Astrocyte of the cerebellum (primary cell): ENCODE measurements at regions not wholly inside any gene's neighbourhood (a gene's known extent, or its start where the extent isn't known, plus 50 kb on each side); places are given as distances from the start of the nearest gene placed in this dataset.

ENCODE experiments used
- DNase-seq: peaks from one replicate; pipeline ENCODE4 v3.0.0-alpha.2; 2011; ENCODE audit warnings: low read depth
- H3K4me3 ChIP-seq: 2 replicates; pipeline ENCODE4 v1.5.1; 2011; ENCODE audit warnings: mild to moderate bottlenecking, low read depth, low read length, moderate library complexity
- in situ Hi-C: cut with HindIII; loops from 2 replicates; pipeline ENCODE4 v1.10.0; 2017; ENCODE audit warnings: low sequenced_read_pairs
- TF ChIP-seq, protein P1 (sequence below): IDR thresholded peaks from 2 replicates; pipeline ENCODE4 v1.5.1; 2012; ENCODE audit warnings: low read length, low read depth, moderate library complexity, mild to moderate bottlenecking; ENCODE audit errors: missing control alignments

DNA sequence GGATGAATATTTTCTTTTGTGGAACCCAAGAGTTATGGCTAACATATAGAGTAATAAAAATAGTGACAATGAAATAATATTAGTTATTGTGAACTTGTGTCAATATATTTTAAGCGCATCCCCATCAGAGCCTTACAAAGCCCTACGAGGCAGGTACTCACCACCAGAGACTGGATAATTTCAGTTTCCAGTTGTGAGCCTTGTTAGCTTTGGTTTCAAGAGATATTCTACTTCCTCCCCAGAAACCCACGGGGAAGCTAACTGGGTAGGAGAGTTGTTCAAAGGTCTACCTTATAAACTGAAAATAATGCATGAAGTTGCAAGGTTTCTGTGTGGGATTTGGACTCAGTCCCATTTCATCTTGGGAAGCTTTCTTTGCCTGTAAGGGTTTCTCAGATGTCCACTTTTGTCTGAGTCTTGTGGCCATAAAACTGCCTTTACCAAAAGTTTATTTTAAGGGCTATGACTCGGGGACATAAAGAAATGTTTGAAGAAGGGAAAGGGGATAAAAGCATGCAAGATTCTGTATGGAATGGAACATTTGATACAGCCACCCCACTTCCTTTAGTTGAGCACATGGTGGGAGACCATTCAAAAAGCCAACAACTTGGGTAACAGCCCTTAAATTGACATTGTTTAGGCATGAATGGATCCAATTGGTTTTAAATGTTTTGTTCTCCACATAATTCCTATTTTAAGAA is 57.4 kb upstream of the ANKRD55 start:
- H3K4me3 ChIP-seq = no peak overlapping the region
- TF ChIP-seq, protein P1, sequence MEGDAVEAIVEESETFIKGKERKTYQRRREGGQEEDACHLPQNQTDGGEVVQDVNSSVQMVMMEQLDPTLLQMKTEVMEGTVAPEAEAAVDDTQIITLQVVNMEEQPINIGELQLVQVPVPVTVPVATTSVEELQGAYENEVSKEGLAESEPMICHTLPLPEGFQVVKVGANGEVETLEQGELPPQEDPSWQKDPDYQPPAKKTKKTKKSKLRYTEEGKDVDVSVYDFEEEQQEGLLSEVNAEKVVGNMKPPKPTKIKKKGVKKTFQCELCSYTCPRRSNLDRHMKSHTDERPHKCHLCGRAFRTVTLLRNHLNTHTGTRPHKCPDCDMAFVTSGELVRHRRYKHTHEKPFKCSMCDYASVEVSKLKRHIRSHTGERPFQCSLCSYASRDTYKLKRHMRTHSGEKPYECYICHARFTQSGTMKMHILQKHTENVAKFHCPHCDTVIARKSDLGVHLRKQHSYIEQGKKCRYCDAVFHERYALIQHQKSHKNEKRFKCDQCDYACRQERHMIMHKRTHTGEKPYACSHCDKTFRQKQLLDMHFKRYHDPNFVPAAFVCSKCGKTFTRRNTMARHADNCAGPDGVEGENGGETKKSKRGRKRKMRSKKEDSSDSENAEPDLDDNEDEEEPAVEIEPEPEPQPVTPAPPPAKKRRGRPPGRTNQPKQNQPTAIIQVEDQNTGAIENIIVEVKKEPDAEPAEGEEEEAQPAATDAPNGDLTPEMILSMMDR = no peak
- in situ Hi-C loops = no loop called here
- DNase-seq = no peak

DNA sequence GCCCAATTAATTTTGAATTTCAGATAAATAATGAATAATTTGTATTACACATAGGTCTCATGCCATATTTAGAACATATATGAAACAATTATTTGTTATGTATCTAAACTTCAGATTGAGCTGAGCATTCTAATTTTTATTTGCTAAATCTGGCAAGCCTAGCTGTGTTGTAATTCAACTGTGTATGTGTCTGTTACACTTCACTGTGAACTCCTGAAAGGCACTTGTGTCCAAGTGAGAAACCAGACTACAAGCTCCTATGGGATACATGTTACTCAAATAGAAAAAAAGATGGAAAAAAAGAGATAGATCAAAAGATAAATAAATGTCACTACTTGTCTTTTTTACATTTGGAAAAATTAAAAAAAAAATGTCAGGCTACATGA is 56.5 kb upstream of the ANKRD55 start:
- no peak for DNase-seq
- in situ Hi-C loops = no loop called here
- TF ChIP-seq, protein P1 = no peak
- H3K4me3 ChIP-seq = no peak overlapping the region

DNA sequence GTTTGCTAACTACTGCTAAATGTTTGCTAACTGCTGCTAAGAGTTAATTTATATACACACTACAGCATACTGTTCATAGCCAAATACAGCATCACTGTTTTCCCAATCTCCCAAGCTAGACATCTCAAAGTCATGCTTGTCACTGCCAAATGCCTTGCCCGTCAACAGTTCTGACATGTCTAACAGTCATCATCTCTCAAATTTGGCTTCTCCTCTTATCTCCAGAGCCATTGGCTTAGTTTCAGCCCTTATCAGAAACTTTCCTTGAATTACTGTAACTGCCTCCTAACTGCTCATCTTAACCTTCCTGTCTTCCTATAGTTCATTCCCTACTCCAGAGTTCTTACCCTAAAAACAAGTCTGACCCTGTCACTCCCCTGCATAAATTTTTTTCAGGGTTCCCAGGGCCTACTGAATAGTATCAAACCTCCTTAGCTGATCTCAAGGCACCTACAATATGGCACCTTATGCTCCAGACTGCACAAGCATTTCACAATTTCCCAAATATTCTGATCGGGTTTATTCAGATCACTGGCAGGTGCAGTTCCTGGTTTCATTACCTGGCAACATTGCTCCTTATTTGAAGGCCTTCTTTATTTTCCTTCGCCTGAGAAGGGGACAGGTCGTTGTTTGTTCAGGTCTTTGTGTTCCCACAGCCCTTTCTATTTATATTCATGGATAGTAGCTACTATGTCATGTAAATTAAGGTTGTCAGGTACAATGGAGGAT is 55.9 kb upstream of the ANKRD55 start:
- DNase-seq = no peak
- TF ChIP-seq, protein P1 = no peak
- in situ Hi-C loops = no loop called here
- H3K4me3 ChIP-seq = no peak overlapping the region

DNA sequence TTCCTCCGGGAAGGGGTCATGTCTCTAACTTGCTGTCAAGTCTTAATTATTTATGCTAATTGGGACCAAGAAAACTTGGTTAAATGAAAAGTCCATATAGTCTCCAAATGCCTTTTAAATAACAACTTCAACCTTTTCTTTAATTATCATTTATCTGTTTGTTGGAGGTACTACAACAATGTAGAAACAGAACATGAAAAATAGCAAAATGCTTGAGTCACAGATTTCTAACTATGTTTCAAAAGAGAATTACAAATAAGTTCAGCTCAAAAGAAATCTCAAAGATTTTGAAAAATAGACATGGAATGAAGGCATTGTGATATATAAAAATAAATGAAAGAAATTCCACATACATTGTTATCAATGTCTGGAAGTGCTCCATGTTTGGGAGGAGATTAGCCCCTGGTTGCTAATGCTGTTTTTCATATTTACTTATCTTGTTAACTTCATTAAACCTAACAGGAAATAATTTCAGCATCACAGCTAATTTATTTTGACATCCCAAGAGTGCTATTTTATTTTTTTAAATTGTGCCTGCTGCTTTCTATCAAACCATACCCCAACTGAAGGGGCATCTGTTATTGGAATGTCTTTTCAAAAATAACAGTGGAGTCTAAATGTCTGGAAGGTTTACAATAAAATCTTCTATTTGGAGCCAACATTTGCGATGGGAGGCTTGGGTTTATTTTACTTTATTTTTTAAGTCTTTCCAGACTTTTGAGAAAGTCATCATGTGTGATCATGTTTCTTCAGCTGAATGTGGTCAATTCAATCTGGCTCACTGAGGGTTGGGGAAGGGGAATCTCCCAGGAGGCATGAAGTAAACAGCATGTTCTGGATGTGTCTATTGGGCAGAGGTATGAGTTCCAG is 53.1 kb upstream of the ANKRD55 start:
- no peak overlapping the region for H3K4me3 ChIP-seq
- TF ChIP-seq, protein P1 = no peak
- no peak for DNase-seq
- in situ Hi-C loops = no loop called here

DNA sequence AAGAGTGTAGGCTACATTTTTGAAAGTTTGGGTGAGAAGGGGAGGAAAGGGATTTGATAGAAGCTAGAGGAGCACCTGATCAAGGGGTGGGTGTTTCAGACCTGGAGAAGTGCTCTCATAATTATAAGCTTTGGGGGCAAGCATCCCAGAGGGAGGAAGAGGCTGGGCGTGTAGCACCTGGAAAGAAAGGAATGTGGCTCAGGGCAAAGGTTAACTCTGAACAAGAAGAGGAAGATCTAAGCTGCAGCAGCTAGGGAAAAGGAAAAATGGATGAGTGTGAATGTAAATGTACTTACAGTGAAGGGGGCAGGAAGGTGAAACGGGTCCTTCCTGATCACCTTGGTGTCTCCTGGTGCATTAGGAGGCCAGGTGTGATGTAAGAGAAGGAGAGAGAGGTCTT is 49.8 kb upstream of the ANKRD55 start:
- in situ Hi-C loops = no loop called here
- TF ChIP-seq, protein P1 = no peak
- DNase-seq = no peak
- no peak overlapping the region for H3K4me3 ChIP-seq
